Breast epithelium (tissue), 4 donors: ENCODE measurements at regions not wholly inside any gene's neighbourhood (a gene's known extent, or its start where the extent isn't known, plus 50 kb on each side); places are given as distances from the start of the nearest gene placed in this dataset.

Experiments
- DNase-seq, 2 donors: peaks; one replicate each; pipeline ENCODE4 v3.0.0-alpha.2; 2019; ENCODE audit warnings: low spot score in 2 of 2
- H3K27ac ChIP-seq, 2 donors: fragments of 200-600 bp; sonication (generic) in 1 of 2; one replicate each; pipeline ENCODE4 v1.5.1; 2016 to 2019; ENCODE audit warnings: mild to moderate bottlenecking in 1 of 2
- H3K27me3 ChIP-seq, 2 donors: fragments of 200-600 bp; sonication (generic) in 1 of 2; one replicate each; pipeline versions ENCODE4 v1.5.1 to v1.6.0; 2017 to 2019; ENCODE audit warnings: control low read depth in 1 of 2, mild to moderate bottlenecking in 1 of 2
- H3K36me3 ChIP-seq: fragments of 200-600 bp; one replicate; pipeline ENCODE4 v1.5.1; 2019
- H3K4me1 ChIP-seq, 2 donors: fragments of 200-600 bp; sonication (generic); one replicate each; pipeline ENCODE4 v1.5.1; 2016 to 2019; ENCODE audit warnings: control low read depth in 1 of 2
- H3K4me3 ChIP-seq, 3 donors: fragments of 200-600 bp; sonication (generic); 1 replicate in 2 of 3; 2 replicates in 1 of 3; pipeline ENCODE4 v1.5.1; 2016 to 2019; ENCODE audit warnings: mild to moderate bottlenecking in 3 of 3, moderate library complexity in 2 of 3
- H3K9me3 ChIP-seq, 2 donors: fragments of 200-600 bp; sonication (generic) in 1 of 2; one replicate each; pipeline ENCODE4 v1.5.1; 2016 to 2019; ENCODE audit warnings: control low read depth in 1 of 2
- CTCF ChIP-seq, 3 donors: fragments of 450-650 bp; IDR thresholded peaks; one replicate each; pipeline ENCODE4 v1.5.1; 2016 to 2017; ENCODE audit warnings: antibody characterized with exemption in 3 of 3, mild to moderate bottlenecking in 3 of 3, moderate library complexity in 3 of 3
- POLR2A ChIP-seq: fragments of 450-650 bp; IDR thresholded peaks from one replicate; pipeline ENCODE4 v1.6.1; 2016; ENCODE audit warnings: antibody characterized with exemption, mild to moderate bottlenecking, moderate library complexity
- POLR2AphosphoS5 ChIP-seq, 3 donors: sonication (generic); formaldehyde crosslinking; IDR thresholded peaks; one replicate each; pipeline ENCODE4 v1.6.1; 2017; ENCODE audit warnings: antibody characterized with exemption in 3 of 3
- intact Hi-C: fragments of 100-400 bp; cut with DNase I; formaldehyde crosslinking; loops from one replicate; pipeline ENCODE4 v1.15.1; 2023; ENCODE audit warnings: low total_unique reads

- intact Hi-C loops: no loop called here
- H3K36me3 ChIP-seq: no peaks in the 10 kb centered on the region
- H3K9me3 ChIP-seq: no peaks in the 10 kb centered on the region
- no peak overlapping the region for H3K4me3 ChIP-seq
- no peaks in the 10 kb centered on the region for H3K27me3 ChIP-seq
- H3K4me1 ChIP-seq: no peaks in the 10 kb centered on the region
- no peak for TF ChIP-seq POLR2AphosphoS5 (IDR thresholded peaks at IDR 0.05)
- no peak for TF ChIP-seq CTCF (IDR thresholded peaks at IDR 0.05)
- no peak for TF ChIP-seq POLR2A
- no peak overlapping the region for H3K27ac ChIP-seq
- DNase-seq: no peak
Observed at GRCh38 chr3:18127174-18127858, 297.8 kb downstream of the SATB1 start.

- Histone ChIP-seq H3K4me1 (no peaks in the 10 kb centered on the region), H3K27me3 (no peaks in the 10 kb centered on the region), H3K4me3 (no peak overlapping the region), H3K27ac (no peak overlapping the region), H3K36me3 (no peaks in the 10 kb centered on the region), H3K9me3 (no peaks in the 10 kb centered on the region)
- TF ChIP-seq CTCF (IDR thresholded peaks at IDR 0.05) (no peak), POLR2A (no peak), POLR2AphosphoS5 (IDR thresholded peaks at IDR 0.05) (no peak)
- intact Hi-C loops: no loop called here
- no peak for DNase-seq
Observed at GRCh38 chr3:18126772-18127171, 298.4 kb downstream of the SATB1 start.

GRCh38 chr3:18124501-18124900, 300.6 kb downstream of the SATB1 start:
- H3K9me3 ChIP-seq: no peaks in the 10 kb centered on the region
- no peak overlapping the region for H3K4me3 ChIP-seq
- intact Hi-C loops: no loop called here
- no peak for DNase-seq
- H3K27me3 ChIP-seq: no peaks in the 10 kb centered on the region
- no peak for TF ChIP-seq POLR2A
- TF ChIP-seq POLR2AphosphoS5 (IDR thresholded peaks at IDR 0.05): no peak
- TF ChIP-seq CTCF (IDR thresholded peaks at IDR 0.05): no peak
- no peaks in the 10 kb centered on the region for H3K4me1 ChIP-seq
- H3K27ac ChIP-seq: no peak overlapping the region
- no peaks in the 10 kb centered on the region for H3K36me3 ChIP-seq

GRCh38 chr3:18122264-18122663, 302.9 kb downstream of the SATB1 start:
- TF ChIP-seq POLR2AphosphoS5 (IDR thresholded peaks at IDR 0.05): no peak
- no peak for TF ChIP-seq POLR2A
- no peak for TF ChIP-seq CTCF (IDR thresholded peaks at IDR 0.05)
- no peak overlapping the region for H3K27ac ChIP-seq
- H3K4me3 ChIP-seq: no peak overlapping the region
- intact Hi-C loops: no loop called here
- no peak for DNase-seq
- H3K27me3 ChIP-seq: no peaks in the 10 kb centered on the region
- H3K9me3 ChIP-seq: no peaks in the 10 kb centered on the region
- no peaks in the 10 kb centered on the region for H3K4me1 ChIP-seq
- no peaks in the 10 kb centered on the region for H3K36me3 ChIP-seq

- H3K27me3 ChIP-seq: no peaks in the 10 kb centered on the region
- H3K27ac ChIP-seq: no peak overlapping the region
- TF ChIP-seq POLR2AphosphoS5 (IDR thresholded peaks at IDR 0.05): no peak
- TF ChIP-seq POLR2A: no peak
- TF ChIP-seq CTCF (IDR thresholded peaks at IDR 0.05): no peak
- DNase-seq: no peak
- H3K36me3 ChIP-seq: no peaks in the 10 kb centered on the region
- no peaks in the 10 kb centered on the region for H3K9me3 ChIP-seq
- no peak overlapping the region for H3K4me3 ChIP-seq
- H3K4me1 ChIP-seq: no peaks in the 10 kb centered on the region
- intact Hi-C loops: no loop called here
Observed at GRCh38 chr3:18121020-18121419, 304.1 kb downstream of the SATB1 start.
